NCI-H1417 (cell line): ENCODE measurements at regions not wholly inside any gene's neighbourhood (a gene's known extent, or its start where the extent isn't known, plus 50 kb on each side); places are given as distances from the start of the nearest gene placed in this dataset.
"Not testable (repeated sequence)": the region's sequence is repeated elsewhere in the genome, so short reads cannot be mapped to it uniquely, and the experiment has no call there.

Source experiments
- DNase-seq, 3 experiments: peaks; one replicate each; lab custom pipeline; 2025; lab: John Stamatoyannopoulos, UW

GRCh38 chr12:5165296-5165970, 121.8 kb downstream of the KCNA5 start:
- DNase-seq = no peak

- no peak for DNase-seq
Measured at GRCh38 chr12:5166976-5167375, 123.3 kb downstream of the KCNA5 start.

- DNase-seq = no peak
Measured at GRCh38 chr12:5168148-5168547, 124.5 kb downstream of the KCNA5 start.

GRCh38 chr12:5170844-5171243, 127.2 kb downstream of the KCNA5 start:
- peak in 1 of 3 experiments; percentile 46 for DNase-seq

GRCh38 chr12:5171701-5172100, 128.0 kb downstream of the KCNA5 start:
- peak; percentile 21 to 71 (median 61) for DNase-seq

GRCh38 chr12:5172886-5173285, 129.2 kb downstream of the KCNA5 start:
- no peak for DNase-seq

- DNase-seq = no peak
Measured at GRCh38 chr12:5173511-5174011, 129.9 kb downstream of the KCNA5 start.

- DNase-seq = not testable (repeated sequence)
Measured at GRCh38 chr12:5175415-5175814, 131.7 kb downstream of the KCNA5 start.

- no peak for DNase-seq
Measured at GRCh38 chr12:5176036-5176435, 132.4 kb downstream of the KCNA5 start.

GRCh38 chr12:5177096-5177495, 133.4 kb downstream of the KCNA5 start:
- peak in 1 of 3 experiments; percentile 7 for DNase-seq

GRCh38 chr12:5177731-5178130, 134.1 kb downstream of the KCNA5 start:
- DNase-seq = no peak

- no peak for DNase-seq
Measured at GRCh38 chr12:5178571-5178970, 134.9 kb downstream of the KCNA5 start.

GRCh38 chr12:5180496-5180895, 136.8 kb downstream of the KCNA5 start:
- DNase-seq = no peak

- DNase-seq = no peak
Measured at GRCh38 chr12:5184186-5184585, 140.5 kb downstream of the KCNA5 start.

GRCh38 chr12:5185435-5186069, 141.9 kb downstream of the KCNA5 start:
- DNase-seq = no peak

- no peak for DNase-seq
Measured at GRCh38 chr12:5186715-5187114, 143.0 kb downstream of the KCNA5 start.

GRCh38 chr12:5187136-5187535, 143.5 kb downstream of the KCNA5 start:
- peak in 1 of 3 experiments; percentile 33 for DNase-seq

GRCh38 chr12:5188472-5188871, 144.8 kb downstream of the KCNA5 start:
- DNase-seq = no peak

- DNase-seq = no peak
Measured at GRCh38 chr12:5189173-5189572, 145.5 kb downstream of the KCNA5 start.

- DNase-seq = no peak
Measured at GRCh38 chr12:5191803-5192538, 148.3 kb downstream of the KCNA5 start.

- no peak for DNase-seq
Measured at GRCh38 chr12:5192726-5193125, 149.0 kb downstream of the KCNA5 start.

- no peak for DNase-seq
Measured at GRCh38 chr12:5194306-5194705, 150.6 kb downstream of the KCNA5 start.

- DNase-seq = no peak
Measured at GRCh38 chr12:5195244-5195643, 151.6 kb downstream of the KCNA5 start.
